Stimulated activated CD4-positive, alpha-beta T cell treated with anti-CD3 and anti-CD28 coated beads, Interleukin-2, amount 100 ng/mL, for 4 hours (primary cell): ENCODE measurements at regions not wholly inside any gene's neighbourhood (a gene's known extent, or its start where the extent isn't known, plus 50 kb on each side); places are given as distances from the start of the nearest gene placed in this dataset.

Source experiments
- DNase-seq: peaks from one replicate; pipeline ENCODE4 v3.0.0-alpha.2; 2020; ENCODE audit warnings: low read depth

DNA sequence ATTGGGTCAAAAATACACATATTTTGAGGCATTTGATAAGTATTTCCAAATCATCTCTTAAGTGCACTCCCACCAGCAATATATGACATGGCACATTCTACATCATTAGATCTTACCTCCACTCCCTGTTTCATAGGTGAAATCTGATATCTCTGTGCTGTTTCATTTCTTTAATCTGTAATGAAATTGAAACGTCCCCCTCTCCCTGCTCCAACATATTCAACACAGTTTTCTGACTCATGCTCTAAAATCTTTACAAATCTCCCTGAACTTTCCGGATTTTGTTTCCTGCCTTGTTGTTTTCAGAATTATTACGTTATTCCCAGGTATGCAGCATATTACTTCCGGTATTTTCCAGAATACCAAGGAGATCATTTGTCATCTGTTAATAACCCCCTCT is 66.1 kb upstream of the AKT3 start:
- no peak for DNase-seq

DNA sequence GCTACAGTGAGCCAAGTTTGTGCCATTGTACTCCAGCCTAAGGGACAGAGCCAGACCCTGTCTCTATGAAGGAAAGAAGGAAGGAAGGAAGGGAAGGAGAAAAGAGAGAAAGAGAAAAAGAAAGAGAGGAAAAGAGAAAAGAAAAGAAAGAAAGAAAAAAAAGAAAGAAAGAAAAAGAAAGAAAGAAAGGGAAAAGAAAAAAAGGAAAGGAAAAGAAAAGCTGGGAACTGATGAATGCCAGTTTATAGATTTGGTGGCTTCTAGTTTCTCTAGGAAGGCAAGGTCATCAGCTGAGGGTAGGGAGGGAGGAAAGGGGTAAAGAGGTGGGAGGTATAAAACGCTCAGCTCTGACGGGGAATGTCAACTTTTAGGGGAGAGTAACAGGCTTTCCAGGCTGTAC is 62.3 kb upstream of the AKT3 start:
- no peak for DNase-seq

GRCh38 chr1:243910607-243911006 is 60.6 kb upstream of the AKT3 start:
- no peak for DNase-seq

GRCh38 chr1:243903895-243904294 is 53.9 kb upstream of the AKT3 start:
- DNase-seq, result no peak

- DNase-seq, result no peak
These were observed 53.0 kb upstream of the AKT3 start for GRCh38 chr1:243903041-243903440.

GRCh38 chr1:243902100-243902499 is 52.1 kb upstream of the AKT3 start:
- no peak for DNase-seq
